HCT116 (cell line): ENCODE measurements at regions not wholly inside any gene's neighbourhood (a gene's known extent, or its start where the extent isn't known, plus 50 kb on each side); places are given as distances from the start of the nearest gene placed in this dataset.

ENCODE experiments used
- ATAC-seq: fragments of 200-7000 bp; cut with Tn5 transposase; 2 replicates; pipeline ENCODE4 v1.9.1; 2020; ENCODE audit warnings: mild to moderate bottlenecking, moderate library complexity
- BruUV-seq: library from RNA; stranded (reverse); fragments of 400-500 nt; replicated peaks from 2 replicates; lab custom pipeline; 2021; lab: Mats Ljungman, UMichigan
- CTCF ChIA-PET: fragments of 300-600 bp; sonication (Branson Sonifier 250); formaldehyde crosslinking; loops from one replicate; lab custom pipeline; 2021; ENCODE audit warnings: antibody characterized with exemption; lab: Charles Lee
- POLR2A ChIA-PET: fragments of 300-600, 350-600 bp; sonication (Branson Sonifier 250); formaldehyde crosslinking; loops from one replicate; lab custom pipeline; 2021; ENCODE audit warnings: antibody characterized with exemption; lab: Charles Lee
- RAD21 ChIA-PET, 2 experiments: fragments of 300-600 bp; sonication (Branson Sonifier 250); formaldehyde crosslinking; loops; one replicate each; lab custom pipeline; 2023; ENCODE audit warnings: low total read pairs in 2 of 2; ENCODE audit not compliant: uncharacterized antibody in 2 of 2, unreplicated experiment in 2 of 2, low non-redundant PET in 1 of 2; lab: Charles Lee
- DNase-seq: peaks from one replicate; pipeline ENCODE4 v3.0.0-alpha.2; 2010; ENCODE audit warnings: low read depth, low spot score
- H2AFZ ChIP-seq: fragments of 200-600 bp; shearing (Covaris generic), sonication (generic); 2 replicates; pipeline ENCODE4 v1.6.1; 2017; ENCODE audit warnings: low read depth, mixed run types, mixed read lengths, antibody characterized with exemption, low read length; ENCODE audit not compliant: poor library complexity, severe bottlenecking
- H3K27ac ChIP-seq: 2 replicates; pipeline ENCODE4 v1.5.1; 2012; ENCODE audit warnings: low read depth, low read length
- H3K27me3 ChIP-seq: fragments of 200-600 bp; sonication (generic); 2 replicates; pipeline ENCODE4 v1.6.1; 2016; ENCODE audit warnings: mixed run types, low read length, mixed read lengths; ENCODE audit not compliant: insufficient read depth
- H3K36me3 ChIP-seq, 2 experiments: fragments of 200-500 bp in 1 of 2; fragments of 200-600 bp in 1 of 2; sonication (Bioruptor generic) in 1 of 2; sonication (generic) in 1 of 2; 2 replicates each; pipeline versions ENCODE4 v1.5.1 to v1.6.1; 2014 to 2016; ENCODE audit warnings: low read length in 2 of 2, inconsistent platforms in 1 of 2, mixed read lengths in 1 of 2, mixed run types in 1 of 2; ENCODE audit not compliant: insufficient read depth in 2 of 2, control insufficient read depth in 1 of 2
- H3K4me1 ChIP-seq, 2 experiments: fragments of 200-600 bp in 1 of 2; sonication (generic) in 1 of 2; 2 replicates each; pipeline versions ENCODE4 v1.5.1 to v1.6.1; 2012 to 2017; ENCODE audit warnings: low read length in 2 of 2, inconsistent platforms in 1 of 2, mild to moderate bottlenecking in 1 of 2, mixed read lengths in 1 of 2, mixed run types in 1 of 2, moderate library complexity in 1 of 2; ENCODE audit not compliant: insufficient read depth in 2 of 2, control insufficient read depth in 1 of 2
- H3K4me2 ChIP-seq: fragments of 200-600 bp; sonication (generic); 2 replicates; pipeline ENCODE4 v1.6.1; 2017; ENCODE audit warnings: mixed run types, low read length, mixed read lengths
- H3K4me3 ChIP-seq, 2 experiments: fragments of 200-600 bp in 1 of 2; sonication (generic) in 1 of 2; replicated peaks in 1 of 2; 2 replicates each; pipeline ENCODE4 v1.5.1; 2011 to 2016; ENCODE audit warnings: low read length in 2 of 2, control low read depth in 1 of 2, low read depth in 1 of 2, mild to moderate bottlenecking in 1 of 2, mixed read lengths in 1 of 2, mixed run types in 1 of 2
- H3K79me2 ChIP-seq: fragments of 200-600 bp; sonication (generic); 2 replicates; pipeline ENCODE4 v1.6.1; 2017; ENCODE audit warnings: mild to moderate bottlenecking, mixed run types, low read length, moderate library complexity, mixed read lengths; ENCODE audit not compliant: insufficient read depth
- H3K9ac ChIP-seq: fragments of 200-600 bp; sonication (generic); 2 replicates; pipeline ENCODE4 v1.6.1; 2016; ENCODE audit warnings: low read length, mixed read lengths
- H3K9me2 ChIP-seq: fragments of 200-600 bp; sonication (generic), shearing (Covaris generic); 2 replicates; pipeline ENCODE4 v1.6.1; 2017; ENCODE audit warnings: mixed run types, mild to moderate bottlenecking, moderate library complexity; ENCODE audit not compliant: insufficient read depth
- H3K9me3 ChIP-seq, 2 experiments: fragments of 200-500 bp in 1 of 2; fragments of 200-600 bp in 1 of 2; sonication (Bioruptor generic) in 1 of 2; sonication (generic) in 1 of 2; 2 replicates each; pipeline ENCODE4 v1.6.1; 2014 to 2017; ENCODE audit warnings: low read length in 2 of 2, mixed read lengths in 2 of 2, inconsistent platforms in 1 of 2, low read depth in 1 of 2, mild to moderate bottlenecking in 1 of 2, mixed run types in 1 of 2, moderate library complexity in 1 of 2; ENCODE audit not compliant: control insufficient read depth in 1 of 2, insufficient read depth in 1 of 2
- H4K20me1 ChIP-seq: fragments of 200-600 bp; sonication (generic), shearing (Covaris generic); 2 replicates; pipeline ENCODE4 v1.6.1; 2017; ENCODE audit warnings: mixed run types, mild to moderate bottlenecking, moderate library complexity; ENCODE audit not compliant: insufficient read depth
- ATF3 ChIP-seq: IDR thresholded peaks from 2 replicates; pipeline ENCODE4 v1.6.1; 2012
- CBX3 ChIP-seq: IDR thresholded peaks from 2 replicates; pipeline ENCODE4 v1.6.1; 2012; ENCODE audit warnings: low read depth
- EGR1 ChIP-seq: IDR thresholded peaks from 2 replicates; pipeline ENCODE4 v1.6.1; 2012; ENCODE audit warnings: low read depth
- EZH2 ChIP-seq: fragments of 200-600 bp; sonication (generic); IDR thresholded peaks from 2 replicates; pipeline ENCODE4 v1.6.1; 2017; ENCODE audit warnings: antibody characterized with exemption, mixed run types
- EZH2phosphoT487 ChIP-seq: fragments of 200-600 bp; IDR thresholded peaks from 2 replicates; pipeline ENCODE4 v1.6.1; 2018; ENCODE audit warnings: antibody characterized with exemption, borderline replicate concordance
- FOSL1 ChIP-seq: IDR thresholded peaks from 2 replicates; pipeline ENCODE4 v1.6.1; 2012; ENCODE audit warnings: low read depth
- JUND ChIP-seq: IDR thresholded peaks from 2 replicates; pipeline ENCODE4 v1.6.1; 2012
- POLR2A ChIP-seq: IDR thresholded peaks from 2 replicates; pipeline ENCODE4 v1.7.0; 2011; ENCODE audit warnings: borderline replicate concordance; ENCODE audit not compliant: insufficient read depth, insufficient read length; ENCODE audit errors: extremely low read depth
- POLR2AphosphoS5 ChIP-seq: IDR thresholded peaks from 2 replicates; pipeline ENCODE4 v1.6.1; 2011; ENCODE audit warnings: mild to moderate bottlenecking, low read depth, low read length, moderate library complexity
- RAD21 ChIP-seq: IDR thresholded peaks from 2 replicates; pipeline ENCODE4 v1.6.1; 2012; ENCODE audit warnings: low read depth, mild to moderate bottlenecking
- REST ChIP-seq: IDR thresholded peaks from 2 replicates; pipeline ENCODE4 v1.6.1; 2012; ENCODE audit warnings: low read depth
- SIN3A ChIP-seq: IDR thresholded peaks from 2 replicates; pipeline ENCODE4 v1.6.1; 2012; ENCODE audit warnings: low read depth
- SP1 ChIP-seq: IDR thresholded peaks from 2 replicates; pipeline ENCODE4 v1.6.1; 2012; ENCODE audit warnings: low read depth
- SRF ChIP-seq: IDR thresholded peaks from 2 replicates; pipeline ENCODE4 v1.6.1; 2012; ENCODE audit warnings: low read depth
- TCF7L2 ChIP-seq: IDR thresholded peaks from 2 replicates; pipeline ENCODE4 v1.7.0; 2011; ENCODE audit warnings: borderline replicate concordance, inconsistent platforms; ENCODE audit not compliant: insufficient read depth, insufficient read length; ENCODE audit errors: extremely low read depth
- YY1 ChIP-seq: IDR thresholded peaks from 2 replicates; pipeline ENCODE4 v1.6.1; 2011; ENCODE audit warnings: low read length, low read depth, moderate library complexity, mild to moderate bottlenecking; ENCODE audit not compliant: insufficient replicate concordance; ENCODE audit errors: extremely low read depth
- ZNF274 ChIP-seq: fragments of 200-500 bp; sonication (Bioruptor generic); IDR thresholded peaks from 2 replicates; pipeline ENCODE4 v1.6.1; 2014; ENCODE audit warnings: mild to moderate bottlenecking, low read depth, low read length, inconsistent platforms
- intact Hi-C: fragments of 100-400 bp; cut with micrococcal nuclease; formaldehyde crosslinking; loops from 2 replicates; pipeline ENCODE4 v1.10.0; 2022
- TF ChIP-seq, protein P1 (sequence below), 3 experiments: fragments of 200-600 bp in 1 of 3; sonication (generic) in 1 of 3; IDR thresholded peaks in 2 of 3; conservative IDR thresholded peaks in 1 of 3; 2 replicates each; pipeline ENCODE4 v1.5.1; 2012 to 2017; ENCODE audit warnings: low read depth in 2 of 3, low read length in 2 of 3, antibody characterized with exemption in 1 of 3, borderline replicate concordance in 1 of 3, control low read depth in 1 of 3, mild to moderate bottlenecking in 1 of 3, mixed read lengths in 1 of 3, mixed run types in 1 of 3, moderate library complexity in 1 of 3; ENCODE audit not compliant: insufficient read depth in 1 of 3

DNA sequence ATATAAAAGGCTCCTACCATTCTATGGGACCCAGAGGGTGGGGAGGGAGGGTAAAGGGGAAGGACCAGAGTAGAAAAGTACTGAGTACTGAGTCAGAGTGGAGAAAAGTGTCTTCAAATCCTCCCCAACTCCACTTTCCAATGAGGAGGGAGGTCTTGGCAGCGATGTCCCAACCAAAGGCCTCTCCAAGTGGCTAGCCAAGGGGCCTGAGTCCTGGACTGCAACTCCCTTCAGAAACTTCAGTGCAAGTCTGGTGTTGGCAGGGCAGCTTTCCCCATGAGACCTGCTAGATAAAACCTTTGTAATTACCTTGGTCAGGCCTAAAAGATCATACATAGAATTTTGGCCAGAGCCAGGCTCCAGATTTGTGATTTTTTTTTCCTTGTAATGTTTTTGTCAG lies 111.3 kb upstream of the TNPO1 start (continued):
- no peak for TF ChIP-seq REST
- TF ChIP-seq SP1, result no peak
- no peak for TF ChIP-seq SIN3A
- no peak for TF ChIP-seq POLR2AphosphoS5
- no peak for TF ChIP-seq CBX3
- TF ChIP-seq YY1, result no peak
- TF ChIP-seq FOSL1, result no peak
- TF ChIP-seq ZNF274, result no peak
- TF ChIP-seq, protein P1, sequence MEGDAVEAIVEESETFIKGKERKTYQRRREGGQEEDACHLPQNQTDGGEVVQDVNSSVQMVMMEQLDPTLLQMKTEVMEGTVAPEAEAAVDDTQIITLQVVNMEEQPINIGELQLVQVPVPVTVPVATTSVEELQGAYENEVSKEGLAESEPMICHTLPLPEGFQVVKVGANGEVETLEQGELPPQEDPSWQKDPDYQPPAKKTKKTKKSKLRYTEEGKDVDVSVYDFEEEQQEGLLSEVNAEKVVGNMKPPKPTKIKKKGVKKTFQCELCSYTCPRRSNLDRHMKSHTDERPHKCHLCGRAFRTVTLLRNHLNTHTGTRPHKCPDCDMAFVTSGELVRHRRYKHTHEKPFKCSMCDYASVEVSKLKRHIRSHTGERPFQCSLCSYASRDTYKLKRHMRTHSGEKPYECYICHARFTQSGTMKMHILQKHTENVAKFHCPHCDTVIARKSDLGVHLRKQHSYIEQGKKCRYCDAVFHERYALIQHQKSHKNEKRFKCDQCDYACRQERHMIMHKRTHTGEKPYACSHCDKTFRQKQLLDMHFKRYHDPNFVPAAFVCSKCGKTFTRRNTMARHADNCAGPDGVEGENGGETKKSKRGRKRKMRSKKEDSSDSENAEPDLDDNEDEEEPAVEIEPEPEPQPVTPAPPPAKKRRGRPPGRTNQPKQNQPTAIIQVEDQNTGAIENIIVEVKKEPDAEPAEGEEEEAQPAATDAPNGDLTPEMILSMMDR (IDR thresholded peaks at IDR 0.05 in 2 of 3, conservative IDR thresholded peaks at IDR 0.05 in 1 of 3; ENCODE audit: borderline replicate concordance in 1 of 3, insufficient read depth in 1 of 3, low read depth in 2 of 3, low read length in 2 of 3), result no peak
- no peak for TF ChIP-seq POLR2A

- RAD21 ChIA-PET, result no interaction called here
- TF ChIP-seq EZH2 (no peak), CBX3 (no peak), SRF (no peak), ATF3 (no peak), TCF7L2 (no peak), JUND (no peak), REST (no peak), RAD21 (no peak), EZH2phosphoT487 (no peak), EGR1 (no peak)
Observed at GRCh38 chr5:72703876-72704275, 112.6 kb upstream of the TNPO1 start.

More at GRCh38 chr5:72703876-72704275, 112.6 kb upstream of the TNPO1 start:
- CTCF ChIA-PET, result no interaction called here
- BruUV-seq, result no TSS peak
- ATAC-seq, result no peak
- Histone ChIP-seq H3K4me2 (no peak overlapping the region), H3K4me3 (no peak overlapping the region), H2AFZ (no peak overlapping the region), H3K79me2 (no peaks in the 10 kb centered on the region), H4K20me1 (no peaks in the 10 kb centered on the region), H3K27ac (no peak overlapping the region), H3K36me3 (no peaks in the 10 kb centered on the region), H3K27me3 (no peaks in the 10 kb centered on the region), H3K9me3 (no peaks in the 10 kb centered on the region), H3K4me1 (no peaks in the 10 kb centered on the region), H3K9me2 (no peaks in the 10 kb centered on the region), H3K9ac (no peak overlapping the region)
- intact Hi-C loops, result loop anchor here (1.0 kb wide), 1 partner anchor 95 kb away; no protein-coding TSS in a partner anchor
- DNase-seq, result no peak
- POLR2A ChIA-PET, result no interaction called here
